Mesenchymal stem cell (in vitro differentiated cells and primary cell): ENCODE measurements at regions not wholly inside any gene's neighbourhood (a gene's known extent, or its start where the extent isn't known, plus 50 kb on each side); places are given as distances from the start of the nearest gene placed in this dataset.

Experiments used
- DNase-seq: peaks from one replicate; pipeline ENCODE4 v3.0.0-alpha.2; 2013
- H2AFZ ChIP-seq: one replicate; pipeline ENCODE4 v1.6.1; 2013; ENCODE audit warnings: low read depth, mild to moderate bottlenecking, control low read depth, inconsistent platforms, low read length, moderate library complexity
- H2AK5ac ChIP-seq: 2 replicates; pipeline ENCODE4 v1.6.1; 2013; ENCODE audit warnings: low read length, moderate library complexity, mild to moderate bottlenecking, inconsistent platforms; ENCODE audit not compliant: severe bottlenecking
- H2BK120ac ChIP-seq: one replicate; pipeline ENCODE4 v1.6.1; 2013; ENCODE audit warnings: low read depth, mild to moderate bottlenecking, inconsistent platforms, low read length, moderate library complexity
- H2BK12ac ChIP-seq, 2 experiments: one replicate each; pipeline ENCODE4 v1.6.1; 2013; ENCODE audit warnings: inconsistent platforms in 2 of 2, low read length in 2 of 2, mild to moderate bottlenecking in 2 of 2, moderate library complexity in 2 of 2, control low read depth in 1 of 2
- H2BK15ac ChIP-seq: one replicate; pipeline ENCODE4 v1.6.1; 2013; ENCODE audit warnings: mild to moderate bottlenecking, low read depth, inconsistent platforms; ENCODE audit not compliant: poor library complexity, severe bottlenecking
- H2BK5ac ChIP-seq: 2 replicates; pipeline ENCODE4 v1.6.1; 2013; ENCODE audit warnings: low read depth, mild to moderate bottlenecking, low read length, control low read depth, inconsistent platforms; ENCODE audit not compliant: poor library complexity, severe bottlenecking
- H3K14ac ChIP-seq, 2 experiments: one replicate each; pipeline ENCODE4 v1.6.1; 2013; ENCODE audit warnings: inconsistent platforms in 2 of 2, low read length in 2 of 2, control low read depth in 1 of 2, mild to moderate bottlenecking in 1 of 2, moderate library complexity in 1 of 2
- H3K18ac ChIP-seq, 2 experiments: one replicate each; pipeline ENCODE4 v1.6.1; 2013; ENCODE audit warnings: inconsistent platforms in 2 of 2, low read length in 2 of 2, control low read depth in 1 of 2, low read depth in 1 of 2, mild to moderate bottlenecking in 1 of 2
- H3K23ac ChIP-seq, 2 experiments: one replicate each; pipeline ENCODE4 v1.6.1; 2013; ENCODE audit warnings: inconsistent platforms in 2 of 2, low read length in 2 of 2, mild to moderate bottlenecking in 2 of 2, moderate library complexity in 2 of 2, control low read depth in 1 of 2
- H3K27ac ChIP-seq: 2 replicates; pipeline ENCODE4 v1.5.1; 2013; ENCODE audit warnings: mild to moderate bottlenecking, moderate library complexity, low read length, control low read depth, inconsistent platforms; ENCODE audit not compliant: poor library complexity, severe bottlenecking
- H3K27me3 ChIP-seq, 2 experiments: 2 replicates each; pipeline versions ENCODE4 v1.6.1 to v1.7.0; 2013; ENCODE audit warnings: low read length in 2 of 2, mild to moderate bottlenecking in 2 of 2, moderate library complexity in 2 of 2, control low read depth in 1 of 2, inconsistent platforms in 1 of 2; ENCODE audit not compliant: control insufficient read depth in 1 of 2, insufficient read depth in 1 of 2
- H3K36me3 ChIP-seq, 2 experiments: 2 replicates each; pipeline versions ENCODE4 v1.6.1 to v1.7.0; 2013; ENCODE audit warnings: low read length in 2 of 2, control low read depth in 1 of 2, inconsistent platforms in 1 of 2, low read depth in 1 of 2, mild to moderate bottlenecking in 1 of 2; ENCODE audit not compliant: insufficient read depth in 2 of 2, control insufficient read depth in 1 of 2
- H3K4ac ChIP-seq, 2 experiments: one replicate each; pipeline ENCODE4 v1.6.1; 2013; ENCODE audit warnings: inconsistent platforms in 2 of 2, low read length in 2 of 2, mild to moderate bottlenecking in 2 of 2, moderate library complexity in 2 of 2, control low read depth in 1 of 2, low read depth in 1 of 2
- H3K4me1 ChIP-seq: 2 replicates; pipeline ENCODE4 v1.6.1; 2013; ENCODE audit warnings: low read depth, low read length, control low read depth; ENCODE audit not compliant: control insufficient read depth, insufficient read depth
- H3K4me2 ChIP-seq: 2 replicates; pipeline ENCODE4 v1.6.1; 2013; ENCODE audit warnings: low read length, mild to moderate bottlenecking, inconsistent platforms; ENCODE audit not compliant: poor library complexity, severe bottlenecking
- H3K4me3 ChIP-seq, 2 experiments: 2 replicates each; pipeline versions ENCODE4 v1.5.1 to v1.7.0; 2013; ENCODE audit warnings: low read length in 2 of 2, mild to moderate bottlenecking in 2 of 2, control low read depth in 1 of 2, low read depth in 1 of 2; ENCODE audit not compliant: insufficient read depth in 1 of 2
- H3K79me1 ChIP-seq: replicated peaks from 2 replicates; pipeline ENCODE4 v1.6.1; 2013; ENCODE audit warnings: mild to moderate bottlenecking, control low read depth, low read length, inconsistent platforms; ENCODE audit not compliant: poor library complexity, severe bottlenecking
- H3K9ac ChIP-seq: 2 replicates; pipeline ENCODE4 v1.7.0; 2013; ENCODE audit warnings: mild to moderate bottlenecking, low read length, moderate library complexity
- H3K9me3 ChIP-seq: 2 replicates; pipeline ENCODE4 v1.7.0; 2013; ENCODE audit warnings: mild to moderate bottlenecking, low read length; ENCODE audit not compliant: control insufficient read depth
- H4K8ac ChIP-seq: one replicate; pipeline ENCODE4 v1.6.1; 2013; ENCODE audit warnings: inconsistent platforms, mild to moderate bottlenecking, low read length, moderate library complexity
- H4K91ac ChIP-seq: one replicate; pipeline ENCODE4 v1.6.1; 2013; ENCODE audit warnings: mild to moderate bottlenecking, low read length, inconsistent platforms
- WGBS: methylation state at CpG from one replicate; pipeline ENCODE4 v1.1.7; 2013; ENCODE audit warnings: mixed read lengths; 5-methylcytosine and 5-hydroxymethylcytosine counted together

- no peak overlapping the region for H3K23ac ChIP-seq
- no peaks in the 10 kb centered on the region for H3K9me3 ChIP-seq
- no peak overlapping the region for H4K8ac ChIP-seq
These were observed 165.7 kb upstream of the KL start for GRCh38 chr13:32850316-32851052.

DNA sequence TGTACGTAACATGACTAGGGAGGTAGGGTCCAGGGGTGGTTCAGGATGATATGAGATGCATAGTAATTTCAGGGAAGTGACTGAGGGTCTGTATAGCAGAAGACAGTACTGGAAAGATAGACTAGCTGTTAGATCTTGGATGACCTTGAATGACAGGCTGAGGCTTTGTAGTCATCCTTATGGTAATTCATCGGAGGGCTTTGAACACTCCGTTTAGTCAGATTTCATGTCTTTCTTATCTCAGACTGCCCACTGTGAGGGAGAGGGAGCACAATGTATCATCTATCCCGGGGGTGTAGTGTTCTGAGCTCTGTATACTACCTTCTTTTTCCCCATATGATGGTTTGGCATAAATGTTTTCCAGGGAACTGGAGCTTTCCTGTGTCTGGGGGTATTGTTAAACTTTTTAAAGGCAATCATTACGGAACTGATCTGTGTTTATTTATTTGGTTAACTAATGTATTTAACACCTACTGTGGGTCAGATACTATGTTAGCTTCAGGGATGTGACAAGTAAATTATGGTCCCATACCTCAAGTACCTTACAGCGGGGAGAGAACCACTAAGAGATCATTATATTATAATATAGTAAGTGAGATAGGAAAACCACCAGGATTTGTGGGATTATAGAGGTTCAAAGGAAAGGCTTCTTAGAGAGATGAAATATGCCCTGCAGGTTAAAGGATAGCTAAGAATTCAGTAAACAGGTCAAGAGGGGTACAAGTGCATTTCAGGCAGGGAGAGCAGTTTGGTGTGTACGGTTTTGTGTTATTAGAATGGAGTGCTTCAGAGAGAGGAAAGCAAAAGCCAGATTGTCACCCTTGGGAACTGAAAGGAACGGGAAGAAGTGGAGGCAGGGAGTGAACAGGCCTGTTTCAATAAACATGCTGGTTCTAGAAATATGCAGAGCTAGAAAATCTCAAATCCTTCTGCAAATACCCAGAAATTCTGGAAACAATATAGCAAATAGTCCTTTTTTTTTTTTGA is 164.8 kb upstream of the KL start:
- no peak overlapping the region for H2BK120ac ChIP-seq
- H3K4me3 ChIP-seq, result no peak overlapping the region
- WGBS, result 71% methylated on average over 6 of the region's 8 CpGs
- H2BK15ac ChIP-seq, result no peak overlapping the region
- H2BK5ac ChIP-seq, result no peak overlapping the region
- no peaks in the 10 kb centered on the region for H3K36me3 ChIP-seq
- no peaks in the 10 kb centered on the region for H3K9me3 ChIP-seq
- H3K27me3 ChIP-seq, result peaks cover 0 to 3% of the 10 kb centered on the region in 2 experiments
- H4K8ac ChIP-seq, result no peak overlapping the region
- H2AK5ac ChIP-seq, result no peak overlapping the region
- H3K79me1 ChIP-seq, result no peaks in the 10 kb centered on the region
- no peak overlapping the region for H3K4ac ChIP-seq
- no peak overlapping the region for H2AFZ ChIP-seq
- no peak overlapping the region for H4K91ac ChIP-seq
- DNase-seq, result peak; percentile 18
- H3K18ac ChIP-seq, result no peak overlapping the region
- no peak overlapping the region for H3K14ac ChIP-seq
- H2BK12ac ChIP-seq, result no peak overlapping the region
- H3K4me2 ChIP-seq, result no peak overlapping the region
- H3K9ac ChIP-seq, result no peak overlapping the region
- no peak overlapping the region for H3K27ac ChIP-seq
- H3K23ac ChIP-seq, result no peak overlapping the region
- peaks cover 2% of the 10 kb centered on the region for H3K4me1 ChIP-seq

More at GRCh38 chr13:32850316-32851052, 165.7 kb upstream of the KL start:
- DNase-seq, result no peak
- H3K4ac ChIP-seq, result no peak overlapping the region
- H2AK5ac ChIP-seq, result no peak overlapping the region
- H3K18ac ChIP-seq, result no peak overlapping the region
- peaks cover 5% of the 10 kb centered on the region for H3K4me1 ChIP-seq
- H2AFZ ChIP-seq, result no peak overlapping the region
- peaks cover 0 to 5% of the 10 kb centered on the region in 2 experiments for H3K27me3 ChIP-seq
- no peak overlapping the region for H2BK12ac ChIP-seq
- H3K14ac ChIP-seq, result no peak overlapping the region
- H2BK15ac ChIP-seq, result no peak overlapping the region
- H2BK120ac ChIP-seq, result no peak overlapping the region
- H3K4me3 ChIP-seq, result no peak overlapping the region
- H3K4me2 ChIP-seq, result no peak overlapping the region
- no peak overlapping the region for H2BK5ac ChIP-seq
- no peaks in the 10 kb centered on the region for H3K79me1 ChIP-seq
- H3K27ac ChIP-seq, result no peak overlapping the region
- no peak overlapping the region for H4K91ac ChIP-seq
- H3K9ac ChIP-seq, result no peak overlapping the region
- H3K36me3 ChIP-seq, result no peaks in the 10 kb centered on the region
- WGBS, result 95% methylated on average over 5 of the region's 8 CpGs

DNA sequence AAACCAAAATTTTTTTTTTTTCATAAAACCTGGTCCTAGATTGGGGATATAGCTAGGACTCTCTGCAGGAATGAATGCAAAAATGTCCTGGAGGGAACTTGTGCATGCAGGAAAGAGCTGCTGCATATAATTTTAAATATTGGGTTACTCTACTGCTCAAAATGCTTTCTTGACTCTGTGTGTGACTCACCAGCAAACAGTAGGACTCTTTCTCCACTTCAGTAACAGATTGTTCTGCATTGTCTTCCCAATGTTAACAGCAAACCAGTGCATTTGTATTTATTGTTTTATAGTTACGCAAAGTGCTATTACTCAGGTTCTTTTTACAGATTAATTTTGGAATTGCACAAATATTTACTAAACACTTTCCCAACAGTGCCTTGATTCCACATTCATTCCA is 163.7 kb upstream of the KL start:
- no peaks in the 10 kb centered on the region for H3K9me3 ChIP-seq
- peaks cover 0 to 3% of the 10 kb centered on the region in 2 experiments for H3K27me3 ChIP-seq
- no peak overlapping the region for H2BK15ac ChIP-seq
- H3K4me3 ChIP-seq, result no peak overlapping the region
- no peak overlapping the region for H3K4ac ChIP-seq
- no peak overlapping the region for H2BK12ac ChIP-seq
- no peak overlapping the region for H3K9ac ChIP-seq
- H3K23ac ChIP-seq, result no peak overlapping the region
- no peaks in the 10 kb centered on the region for H3K79me1 ChIP-seq
- no peak overlapping the region for H2AFZ ChIP-seq
- no peak overlapping the region for H3K27ac ChIP-seq
- WGBS, result 100% methylated on average over 1 of the region's 1 CpG
- no peak overlapping the region for H2BK120ac ChIP-seq
- H3K18ac ChIP-seq, result no peak overlapping the region
- H3K4me1 ChIP-seq, result no peaks in the 10 kb centered on the region
- H3K14ac ChIP-seq, result no peak overlapping the region
- H3K4me2 ChIP-seq, result no peak overlapping the region
- H4K91ac ChIP-seq, result no peak overlapping the region
- H2BK5ac ChIP-seq, result no peak overlapping the region
- H3K36me3 ChIP-seq, result no peaks in the 10 kb centered on the region
- no peak overlapping the region for H2AK5ac ChIP-seq
- peak; percentile 22 for DNase-seq
- no peak overlapping the region for H4K8ac ChIP-seq

DNA sequence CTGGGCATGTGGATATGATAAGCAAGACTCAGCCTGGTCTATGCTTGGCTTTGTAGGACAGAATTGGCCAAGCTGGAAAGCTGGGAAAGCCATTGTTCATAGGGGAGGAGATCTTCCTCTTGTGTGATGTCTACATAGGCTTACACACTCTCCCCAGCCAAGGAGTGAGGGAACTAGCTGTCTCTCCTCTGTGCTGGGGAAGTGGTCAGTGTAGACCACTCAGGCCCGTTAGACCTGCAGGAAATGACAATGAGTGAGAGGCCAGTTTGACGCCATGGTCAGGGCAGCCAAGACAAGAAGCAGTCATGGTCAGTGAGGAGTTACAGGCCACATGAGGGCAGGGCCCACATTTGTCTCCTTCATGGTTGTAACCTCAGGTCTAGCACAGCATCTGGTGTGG is 159.1 kb upstream of the KL start:
- Histone ChIP-seq H3K79me1 (no peaks in the 10 kb centered on the region), H2BK12ac (no peak overlapping the region)

More for the DNA sequence above, 159.1 kb upstream of the KL start:
- Histone ChIP-seq H2BK120ac (no peak overlapping the region), H3K27ac (no peak overlapping the region), H3K18ac (no peak overlapping the region), H4K8ac (no peak overlapping the region), H3K27me3 (no peaks in the 10 kb centered on the region), H2BK5ac (no peak overlapping the region), H3K36me3 (no peaks in the 10 kb centered on the region), H3K4me1 (no peaks in the 10 kb centered on the region), H3K9me3 (peaks cover 17% of the 10 kb centered on the region), H2BK15ac (no peak overlapping the region), H3K9ac (no peak overlapping the region), H2AK5ac (no peak overlapping the region), H3K14ac (no peak overlapping the region), H2AFZ (no peak overlapping the region), H4K91ac (no peak overlapping the region), H3K23ac (no peak overlapping the region), H3K4me2 (no peak overlapping the region), H3K4me3 (no peak overlapping the region), H3K4ac (no peak overlapping the region)
- no peak for DNase-seq
- 91% methylated on average over 2 of the region's 2 CpGs for WGBS
